ENCODE measurements at regions not wholly inside any gene's neighbourhood (a gene's known extent, or its start where the extent isn't known, plus 50 kb on each side); places are given as distances from the start of the nearest gene placed in this dataset.

DNA sequence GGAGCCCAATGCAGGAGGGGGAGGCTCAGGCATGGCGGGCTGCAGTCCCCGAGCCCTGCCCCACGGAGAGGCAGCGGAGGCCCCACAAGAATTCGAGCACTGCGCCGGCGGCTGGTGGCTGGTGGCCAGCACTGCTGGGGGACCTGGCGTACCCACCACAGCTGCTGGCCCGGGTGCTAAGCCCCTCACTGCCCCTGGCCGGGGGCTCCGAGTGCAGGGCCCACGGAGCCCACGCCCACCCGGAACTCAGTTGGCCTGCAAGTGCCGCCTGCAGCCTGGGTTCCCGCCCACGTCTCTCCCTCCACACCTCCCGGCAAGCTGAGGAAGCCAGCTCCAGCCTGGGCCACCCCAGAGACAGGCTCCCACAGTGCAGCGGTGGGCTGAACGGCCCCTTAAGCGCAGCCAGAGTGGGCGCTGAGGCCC, 780.3 kb downstream of the DTWD2 start:
- no peak overlapping the region for H3K27ac Mint-ChIP-seq
- intact Hi-C loops (cut with micrococcal nuclease), result no loop called here
- no peaks in the 10 kb centered on the region for H3K36me3 Mint-ChIP-seq (ENCODE audit: low read depth)
- no peak for DNase-seq
- POLR2A ChIA-PET, result no interaction called here
- H3K4me3 Mint-ChIP-seq, result no peak overlapping the region
- TF ChIP-seq CTCF (IDR thresholded peaks at IDR 0.05), result no peak
- peaks cover 8% of the 10 kb centered on the region for H3K9me3 Mint-ChIP-seq
- CTCF ChIA-PET, result no interaction called here
- no peaks in the 10 kb centered on the region for H3K4me1 Mint-ChIP-seq (ENCODE audit: low read depth)
- no peak for ATAC-seq
- H3K27me3 Mint-ChIP-seq, result no peaks in the 10 kb centered on the region

DNA sequence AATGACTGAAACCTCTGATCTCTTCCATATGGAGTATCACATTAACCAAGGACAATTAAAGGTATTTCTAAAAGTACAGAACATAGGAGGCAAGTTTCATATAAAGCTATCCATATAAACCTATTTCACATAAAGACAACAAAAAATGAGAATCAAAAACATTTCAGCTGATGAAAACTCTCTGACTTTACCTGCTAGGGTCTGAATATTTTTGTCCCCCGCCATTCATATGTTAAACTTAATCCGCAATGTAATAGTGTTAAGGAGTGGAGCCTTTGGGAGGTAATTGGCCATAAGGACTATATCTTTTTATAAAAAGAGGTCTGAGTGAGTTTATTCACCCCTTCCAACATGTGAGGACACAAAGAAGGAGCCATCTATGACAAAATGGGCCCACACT, 788.5 kb downstream of the DTWD2 start:
- Mint-ChIP-seq H3K4me3 (no peak overlapping the region), H3K4me1 (ENCODE audit: low read depth) (no peaks in the 10 kb centered on the region), H3K27me3 (no peaks in the 10 kb centered on the region), H3K9me3 (peaks cover 3% of the 10 kb centered on the region), H3K27ac (no peak overlapping the region), H3K36me3 (ENCODE audit: low read depth) (no peaks in the 10 kb centered on the region)
- CTCF ChIA-PET, result no interaction called here
- POLR2A ChIA-PET, result no interaction called here
- DNase-seq (no peak), ATAC-seq (no peak)
- intact Hi-C loops (cut with micrococcal nuclease), result no loop called here
- TF ChIP-seq CTCF (IDR thresholded peaks at IDR 0.05), result no peak

DNA sequence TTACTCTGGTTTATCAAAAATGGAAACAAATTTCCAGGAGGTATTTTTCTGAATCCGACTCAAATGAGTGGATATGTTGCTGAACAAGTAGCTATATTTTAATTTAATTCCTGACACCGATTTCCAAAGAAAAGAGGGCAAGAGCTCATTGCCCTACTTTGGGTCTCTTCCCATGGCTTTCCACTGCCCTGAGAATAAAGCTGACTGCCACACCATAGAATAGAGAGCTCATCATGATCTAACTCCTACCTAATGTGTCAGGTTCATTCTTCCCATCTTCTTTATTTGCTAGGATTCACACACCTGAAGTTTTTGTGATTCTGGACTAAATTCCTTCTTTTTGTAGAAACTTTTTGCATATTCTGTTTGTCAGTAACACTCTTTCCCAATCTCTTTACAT, 792.1 kb downstream of the DTWD2 start:
- Mint-ChIP-seq H3K9me3 (peaks cover 3% of the 10 kb centered on the region), H3K36me3 (ENCODE audit: low read depth) (no peaks in the 10 kb centered on the region), H3K27ac (no peak overlapping the region), H3K27me3 (no peaks in the 10 kb centered on the region), H3K4me3 (no peak overlapping the region), H3K4me1 (ENCODE audit: low read depth) (no peaks in the 10 kb centered on the region)
- intact Hi-C loops (cut with micrococcal nuclease), result no loop called here
- DNase-seq (no peak), ATAC-seq (no peak)
- ChIA-PET POLR2A (no interaction called here), CTCF (no interaction called here)
- no peak for TF ChIP-seq CTCF (IDR thresholded peaks at IDR 0.05)

DNA sequence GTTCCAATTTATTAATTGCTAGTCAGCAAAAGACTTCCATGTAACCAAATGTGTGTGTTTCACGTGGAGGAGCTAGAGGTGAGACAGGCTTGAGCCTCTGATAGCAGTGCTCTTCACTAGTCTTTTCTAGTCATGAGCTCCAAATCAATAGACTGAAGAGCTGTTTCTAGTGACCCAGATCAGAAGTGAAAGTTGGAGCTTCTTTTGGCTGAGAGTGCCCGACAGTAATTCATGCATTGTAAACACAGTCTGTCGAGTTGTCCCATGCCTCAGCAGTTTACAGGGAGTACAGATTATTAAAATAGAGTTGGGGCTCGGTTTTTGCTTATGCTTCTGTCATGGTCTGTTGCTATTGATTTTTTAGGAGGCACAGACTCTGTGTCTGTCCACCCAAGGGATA, 793.1 kb downstream of the DTWD2 start:
- CTCF ChIA-PET, result no interaction called here
- H3K4me3 Mint-ChIP-seq, result no peak overlapping the region
- no peaks in the 10 kb centered on the region for H3K4me1 Mint-ChIP-seq (ENCODE audit: low read depth)
- H3K36me3 Mint-ChIP-seq (ENCODE audit: low read depth), result no peaks in the 10 kb centered on the region
- DNase-seq, result no peak
- H3K27me3 Mint-ChIP-seq, result no peaks in the 10 kb centered on the region
- intact Hi-C loops (cut with micrococcal nuclease), result no loop called here
- H3K27ac Mint-ChIP-seq, result no peak overlapping the region
- ATAC-seq, result no peak
- POLR2A ChIA-PET, result no interaction called here
- no peak for TF ChIP-seq CTCF (IDR thresholded peaks at IDR 0.05)
- peaks cover 3% of the 10 kb centered on the region for H3K9me3 Mint-ChIP-seq

DNA sequence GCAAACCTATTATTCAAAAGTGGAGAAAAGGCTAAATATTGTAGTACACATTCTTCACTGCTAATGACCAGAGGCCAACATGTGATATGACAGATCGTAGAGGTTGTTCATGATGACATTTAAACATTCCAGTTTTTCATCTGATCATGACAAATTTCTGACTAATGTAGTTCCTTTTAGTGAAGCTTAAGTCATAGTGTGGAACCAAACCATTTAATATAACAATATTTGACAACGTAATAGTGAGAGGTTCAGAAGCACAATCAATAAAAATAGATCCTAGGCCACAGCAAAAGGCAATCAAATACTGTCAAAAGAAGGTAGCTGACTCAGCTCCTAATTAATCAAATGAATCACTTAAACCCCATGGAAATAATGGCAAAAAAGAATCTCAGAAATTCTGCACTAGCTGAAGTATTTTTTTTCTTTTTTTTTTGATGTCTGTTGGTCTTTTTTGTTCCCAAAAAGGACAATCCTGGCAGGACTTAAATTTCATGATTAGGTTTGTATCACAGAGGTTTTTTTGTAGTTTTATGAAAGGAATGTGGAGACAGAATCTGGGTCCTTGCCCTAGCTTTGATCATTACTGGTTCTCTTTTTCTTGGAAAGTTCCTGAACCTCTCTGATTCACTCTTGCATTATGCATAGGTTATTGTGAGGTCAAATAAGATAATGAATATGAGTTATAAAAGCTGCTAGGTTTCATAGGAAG, 795.0 kb downstream of the DTWD2 start:
- ATAC-seq, result no peak
- Mint-ChIP-seq H3K36me3 (ENCODE audit: low read depth) (no peaks in the 10 kb centered on the region), H3K4me1 (ENCODE audit: low read depth) (no peaks in the 10 kb centered on the region), H3K9me3 (peaks cover 4% of the 10 kb centered on the region), H3K27me3 (no peaks in the 10 kb centered on the region), H3K4me3 (no peak overlapping the region), H3K27ac (no peak overlapping the region)
- CTCF ChIA-PET, result no interaction called here
- intact Hi-C loops (cut with micrococcal nuclease), result no loop called here
- POLR2A ChIA-PET, result no interaction called here
- TF ChIP-seq CTCF (IDR thresholded peaks at IDR 0.05), result no peak
- DNase-seq, result no peak
